ENCODE measurements at regions not wholly inside any gene's neighbourhood (a gene's known extent, or its start where the extent isn't known, plus 50 kb on each side); places are given as distances from the start of the nearest gene placed in this dataset.

DNA sequence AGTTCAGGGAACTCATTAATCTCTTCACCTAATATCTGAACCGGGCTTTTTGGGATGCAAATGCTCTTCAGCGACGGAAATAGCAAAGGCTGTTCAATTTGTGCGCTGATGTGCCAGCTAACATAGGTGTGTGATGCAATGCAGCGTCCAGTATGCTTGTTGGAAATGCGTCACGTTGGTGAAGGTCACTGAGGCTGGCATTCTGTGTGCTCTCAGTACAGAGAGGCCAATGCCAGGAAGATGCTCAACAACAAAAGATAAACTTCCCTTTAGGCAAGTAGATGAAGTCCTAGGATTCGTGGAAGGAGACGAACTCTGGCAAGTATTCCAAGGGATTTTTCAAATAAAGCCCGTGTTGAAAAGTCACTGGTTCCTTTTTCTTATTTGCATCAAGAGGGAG is 649.5 kb upstream of the MKI67 start:
- intact Hi-C loops (cut with DNase I), result no loop called here
- no peaks in the 10 kb centered on the region for H3K36me3 ChIP-seq
- TF ChIP-seq, protein P1, sequence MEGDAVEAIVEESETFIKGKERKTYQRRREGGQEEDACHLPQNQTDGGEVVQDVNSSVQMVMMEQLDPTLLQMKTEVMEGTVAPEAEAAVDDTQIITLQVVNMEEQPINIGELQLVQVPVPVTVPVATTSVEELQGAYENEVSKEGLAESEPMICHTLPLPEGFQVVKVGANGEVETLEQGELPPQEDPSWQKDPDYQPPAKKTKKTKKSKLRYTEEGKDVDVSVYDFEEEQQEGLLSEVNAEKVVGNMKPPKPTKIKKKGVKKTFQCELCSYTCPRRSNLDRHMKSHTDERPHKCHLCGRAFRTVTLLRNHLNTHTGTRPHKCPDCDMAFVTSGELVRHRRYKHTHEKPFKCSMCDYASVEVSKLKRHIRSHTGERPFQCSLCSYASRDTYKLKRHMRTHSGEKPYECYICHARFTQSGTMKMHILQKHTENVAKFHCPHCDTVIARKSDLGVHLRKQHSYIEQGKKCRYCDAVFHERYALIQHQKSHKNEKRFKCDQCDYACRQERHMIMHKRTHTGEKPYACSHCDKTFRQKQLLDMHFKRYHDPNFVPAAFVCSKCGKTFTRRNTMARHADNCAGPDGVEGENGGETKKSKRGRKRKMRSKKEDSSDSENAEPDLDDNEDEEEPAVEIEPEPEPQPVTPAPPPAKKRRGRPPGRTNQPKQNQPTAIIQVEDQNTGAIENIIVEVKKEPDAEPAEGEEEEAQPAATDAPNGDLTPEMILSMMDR (IDR thresholded peaks at IDR 0.05), result no peak
- TF ChIP-seq POLR2A (IDR thresholded peaks at IDR 0.05), result no peak
- TF ChIP-seq EP300 (IDR thresholded peaks at IDR 0.05), result no peak
- no peak for TF ChIP-seq POLR2AphosphoS5 (IDR thresholded peaks at IDR 0.05)

DNA sequence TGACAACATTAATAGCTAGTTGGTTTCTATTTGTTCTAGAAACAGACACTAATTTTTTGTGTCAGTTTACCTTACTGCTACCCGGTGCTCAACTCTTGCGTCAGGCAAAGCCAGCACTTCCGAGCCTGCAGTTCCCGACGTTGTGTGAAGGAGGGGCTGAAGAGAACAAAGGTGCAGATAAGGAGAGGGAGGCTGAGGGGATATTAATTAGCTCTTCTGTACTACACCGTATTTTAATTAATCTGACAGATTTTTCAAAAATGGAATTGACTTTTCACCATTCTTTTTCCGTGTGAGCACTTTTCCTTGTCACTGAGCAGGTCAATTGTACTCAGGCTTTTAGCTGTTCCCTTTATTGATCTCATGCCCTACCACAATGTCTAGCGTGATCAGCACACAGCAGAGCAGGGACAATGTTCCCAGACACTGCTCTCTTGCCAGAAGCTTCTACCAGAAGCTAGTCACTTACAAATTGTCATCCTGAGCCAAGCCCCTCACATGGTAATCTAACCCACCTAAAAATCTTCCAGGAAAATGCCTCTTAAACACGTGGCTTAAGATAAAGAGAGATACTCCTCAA is 650.5 kb upstream of the MKI67 start:
- no peak for DNase-seq
- H3K27ac ChIP-seq, result no peak overlapping the region
- WGBS, 2 donors, result 63 to 66% methylated on average over 9 of the region's 9 CpGs
- peaks cover 0 to 6% (median 0%) of the 10 kb centered on the region in 4 donors for H3K4me1 ChIP-seq
- H3K27me3 ChIP-seq, result no peaks in the 10 kb centered on the region
- intact Hi-C loops (cut with DNase I), result no loop called here
- no peak overlapping the region for H3K4me3 ChIP-seq
- H3K36me3 ChIP-seq, result no peaks in the 10 kb centered on the region
- TF ChIP-seq EP300 (IDR thresholded peaks at IDR 0.05), result no peak
- TF ChIP-seq POLR2A (IDR thresholded peaks at IDR 0.05), result no peak
- TF ChIP-seq, protein P1 (IDR thresholded peaks at IDR 0.05), result no peak
- no peak for TF ChIP-seq POLR2AphosphoS5 (IDR thresholded peaks at IDR 0.05)
- H3K9me3 ChIP-seq, result no peaks in the 10 kb centered on the region

More for the DNA sequence above, 649.5 kb upstream of the MKI67 start:
- Histone ChIP-seq H3K4me3 (no peak overlapping the region), H3K9me3 (no peaks in the 10 kb centered on the region), H3K27ac (no peak overlapping the region), H3K27me3 (no peaks in the 10 kb centered on the region), H3K4me1 (peaks cover 0 to 6% (median 0%) of the 10 kb centered on the region in 4 donors)
- 89 to 92% methylated on average over 10 of the region's 10 CpGs for WGBS, 2 donors
- no peak for DNase-seq

DNA sequence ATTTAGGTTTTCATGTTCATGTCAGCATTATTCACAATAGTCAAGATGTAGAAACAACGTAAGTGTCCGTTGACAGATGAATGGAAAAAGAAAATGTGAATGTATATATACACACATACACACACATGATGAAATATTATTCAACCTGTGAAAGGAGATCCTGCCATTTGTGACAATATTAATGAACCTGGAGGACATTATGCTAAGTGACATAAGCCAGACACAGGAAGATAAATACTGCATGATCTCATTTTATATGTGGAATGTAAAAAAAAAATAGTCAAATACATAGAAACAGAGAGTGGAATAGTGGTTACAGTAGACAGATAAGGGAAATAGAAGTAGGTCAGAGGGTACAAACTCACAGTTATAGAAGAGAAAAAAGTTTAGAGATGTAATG is 651.1 kb upstream of the MKI67 start:
- no peaks in the 10 kb centered on the region for H3K27me3 ChIP-seq
- H3K27ac ChIP-seq, result no peak overlapping the region
- WGBS, 2 donors, result 85 to 91% methylated on average over 2 of the region's 2 CpGs
- intact Hi-C loops (cut with DNase I), result no loop called here
- no peaks in the 10 kb centered on the region for H3K36me3 ChIP-seq
- H3K4me3 ChIP-seq, result no peak overlapping the region
- no peak for DNase-seq
- no peaks in the 10 kb centered on the region for H3K9me3 ChIP-seq
- TF ChIP-seq POLR2A (IDR thresholded peaks at IDR 0.05) (no peak), EP300 (IDR thresholded peaks at IDR 0.05) (no peak), POLR2AphosphoS5 (IDR thresholded peaks at IDR 0.05) (no peak)
- TF ChIP-seq, protein P1 (IDR thresholded peaks at IDR 0.05), result no peak
- peaks cover 0 to 6% (median 0%) of the 10 kb centered on the region in 4 donors for H3K4me1 ChIP-seq

DNA sequence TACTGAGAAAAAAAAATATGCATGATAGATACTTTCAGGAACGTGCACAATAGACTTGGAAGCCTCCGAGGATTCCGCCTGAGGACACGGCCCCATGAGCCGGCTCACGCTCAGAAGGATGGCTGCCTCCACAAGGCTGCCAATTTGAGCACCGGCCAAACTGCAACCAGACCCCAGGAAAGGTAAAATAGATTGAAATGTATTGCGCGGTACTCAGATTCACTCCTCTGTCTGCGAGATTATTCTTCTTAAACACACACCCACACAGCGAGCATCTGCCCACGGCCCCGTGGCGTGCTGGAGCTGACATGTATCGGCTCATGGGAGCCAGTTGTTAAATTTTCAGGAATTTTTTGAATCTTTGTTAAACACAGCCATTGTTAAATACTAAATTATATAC is 653.2 kb upstream of the MKI67 start:
- 91 to 93% methylated on average over 15 of the region's 15 CpGs for WGBS, 2 donors

More for the DNA sequence above, 653.2 kb upstream of the MKI67 start:
- no peak for DNase-seq
- Histone ChIP-seq H3K4me3 (no peak overlapping the region), H3K27me3 (no peaks in the 10 kb centered on the region), H3K9me3 (no peaks in the 10 kb centered on the region), H3K4me1 (peaks cover 0 to 6% (median 0%) of the 10 kb centered on the region in 4 donors), H3K36me3 (no peaks in the 10 kb centered on the region), H3K27ac (no peak overlapping the region)
- TF ChIP-seq POLR2A (IDR thresholded peaks at IDR 0.05), result no peak
- TF ChIP-seq, protein P1 (IDR thresholded peaks at IDR 0.05), result no peak
- TF ChIP-seq POLR2AphosphoS5 (IDR thresholded peaks at IDR 0.05), result no peak
- no peak for TF ChIP-seq EP300 (IDR thresholded peaks at IDR 0.05)
- intact Hi-C loops (cut with DNase I), result no loop called here

Measured in sigmoid colon (tissue), 6 donors.